WTC11 (cell line): ENCODE measurements at regions not wholly inside any gene's neighbourhood (a gene's known extent, or its start where the extent isn't known, plus 50 kb on each side); places are given as distances from the start of the nearest gene placed in this dataset.

Source experiments
- ATAC-seq: fragments of 200-7000 bp; cut with Tn5 transposase; 2 replicates; pipeline ENCODE4 v1.10.0; 2021; ENCODE audit warnings: mild to moderate bottlenecking, moderate library complexity
- CTCF ChIA-PET: fragments of 300-600 bp; sonication (Branson Sonifier 250); formaldehyde crosslinking; loops from one replicate; lab custom pipeline; 2021; ENCODE audit warnings: antibody characterized with exemption; lab: Charles Lee
- POLR2A ChIA-PET: fragments of 350-600 bp; sonication (Branson Sonifier 250); formaldehyde crosslinking; loops from one replicate; lab custom pipeline; 2021; ENCODE audit warnings: antibody characterized with exemption; lab: Charles Lee
- DNase-seq: peaks from one replicate; pipeline ENCODE4 v3.0.0; 2021; ENCODE audit warnings: low spot score
- H3K27ac Mint-ChIP-seq: 2 replicates; pipeline ENCODE4 v1.8.0; 2021; ENCODE audit warnings: mixed read lengths
- H3K27me3 Mint-ChIP-seq: 2 replicates; pipeline ENCODE4 v1.8.0; 2021; ENCODE audit warnings: low read depth, mild to moderate bottlenecking, moderate library complexity, mixed read lengths
- H3K36me3 Mint-ChIP-seq: 2 replicates; pipeline ENCODE4 v1.8.0; 2021; ENCODE audit warnings: mixed read lengths
- H3K4me1 Mint-ChIP-seq: 2 replicates; pipeline ENCODE4 v1.8.0; 2022; ENCODE audit warnings: mixed read lengths
- H3K4me3 Mint-ChIP-seq: 2 replicates; pipeline ENCODE4 v1.8.0; 2021; ENCODE audit warnings: mild to moderate bottlenecking, moderate library complexity, mixed read lengths
- H3K9me3 Mint-ChIP-seq: 2 replicates; pipeline ENCODE4 v1.8.0; 2021; ENCODE audit warnings: mixed read lengths
- FOXK1 ChIP-seq: sonication (generic); formaldehyde crosslinking; IDR thresholded peaks from 2 replicates; pipeline ENCODE4 v1.8.0; 2022; ENCODE audit warnings: mild to moderate bottlenecking, moderate library complexity, missing genetic modification reagents
- GTF2I ChIP-seq: fragments of 250-450 bp; sonication (Bioruptor Pico); conservative IDR thresholded peaks from 2 replicates; pipeline ENCODE4 v1.4.0; 2021; ENCODE audit warnings: mild to moderate bottlenecking
- MXD4 ChIP-seq: fragments of 250-450 bp; sonication (Bioruptor Pico); IDR thresholded peaks from 2 replicates; pipeline ENCODE4 v1.8.0; 2021; ENCODE audit warnings: mild to moderate bottlenecking, moderate library complexity, borderline replicate concordance
- NR1H2 ChIP-seq: sonication (generic); formaldehyde crosslinking; IDR thresholded peaks from 2 replicates; pipeline ENCODE4 v1.9.0; 2021; ENCODE audit warnings: mild to moderate bottlenecking, moderate library complexity, missing genetic modification reagents
- RORB ChIP-seq: fragments of 250-450 bp; sonication (Bioruptor Pico); IDR thresholded peaks from 2 replicates; pipeline ENCODE4 v1.9.0; 2021; ENCODE audit warnings: mild to moderate bottlenecking
- ZNF232 ChIP-seq: sonication (generic); formaldehyde crosslinking; IDR thresholded peaks from 2 replicates; pipeline ENCODE4 v1.8.0; 2022; ENCODE audit warnings: mild to moderate bottlenecking, missing genetic modification reagents
- ZNF416 ChIP-seq: fragments of 250-450 bp; sonication (Bioruptor Pico); IDR thresholded peaks from 2 replicates; pipeline ENCODE4 v1.9.0; 2021; ENCODE audit warnings: mild to moderate bottlenecking, inconsistent platforms
- TF ChIP-seq, protein P1 (sequence below): sonication (generic); formaldehyde crosslinking; IDR thresholded peaks from 2 replicates; pipeline ENCODE4 v1.8.0; 2023; ENCODE audit warnings: missing genetic modification reagents, mild to moderate bottlenecking, borderline replicate concordance
- TF ChIP-seq, protein P2 (sequence below): fragments of 250-450 bp; sonication (Bioruptor Pico); IDR thresholded peaks from 2 replicates; pipeline ENCODE4 v1.9.0; 2021; ENCODE audit warnings: mild to moderate bottlenecking, borderline replicate concordance
- TF ChIP-seq, protein P3 (sequence below): sonication (generic); formaldehyde crosslinking; conservative IDR thresholded peaks from 2 replicates; pipeline ENCODE4 v1.8.1; 2023; ENCODE audit warnings: mild to moderate bottlenecking, low read depth, missing genetic modification reagents, moderate library complexity
- TF ChIP-seq, protein P4 (sequence below): sonication (generic); formaldehyde crosslinking; IDR thresholded peaks from 2 replicates; pipeline ENCODE4 v1.8.0; 2022; ENCODE audit warnings: mild to moderate bottlenecking, missing genetic modification reagents
- TF ChIP-seq, protein P5 (sequence below): fragments of 250-450 bp; sonication (Bioruptor Pico); IDR thresholded peaks from 2 replicates; pipeline ENCODE4 v1.9.0; 2021; ENCODE audit warnings: moderate library complexity, mild to moderate bottlenecking, inconsistent platforms, borderline replicate concordance
- TF ChIP-seq, protein P6 (sequence below): sonication (generic); formaldehyde crosslinking; IDR thresholded peaks from 2 replicates; pipeline ENCODE4 v1.8.1; 2022; ENCODE audit warnings: low read depth, missing genetic modification reagents, borderline replicate concordance
- TF ChIP-seq, protein P7 (sequence below): sonication (generic); formaldehyde crosslinking; IDR thresholded peaks from 2 replicates; pipeline ENCODE4 v1.8.1; 2023; ENCODE audit warnings: mild to moderate bottlenecking, missing genetic modification reagents, borderline replicate concordance

DNA sequence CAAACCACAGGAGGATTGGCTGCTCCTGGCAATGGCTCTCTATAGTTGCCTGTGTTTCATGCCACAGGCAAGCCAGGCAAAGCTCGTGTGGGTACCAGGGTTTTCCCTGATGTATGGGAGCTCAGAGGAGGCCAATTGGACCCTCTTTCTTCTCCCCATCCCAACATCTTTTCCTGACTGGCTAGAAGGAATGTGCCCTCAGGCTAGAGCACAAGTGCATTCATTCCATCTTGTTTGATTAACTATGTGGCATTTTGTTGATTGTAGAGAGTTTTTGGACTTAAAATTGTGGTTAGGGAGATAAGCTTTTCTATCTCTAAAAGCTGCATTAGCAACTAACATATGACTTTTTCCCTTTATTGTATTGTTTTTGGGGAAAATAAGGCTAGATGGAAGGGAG, 561.3 kb downstream of the PSAT1 start (continued):
- TF ChIP-seq, protein P1, sequence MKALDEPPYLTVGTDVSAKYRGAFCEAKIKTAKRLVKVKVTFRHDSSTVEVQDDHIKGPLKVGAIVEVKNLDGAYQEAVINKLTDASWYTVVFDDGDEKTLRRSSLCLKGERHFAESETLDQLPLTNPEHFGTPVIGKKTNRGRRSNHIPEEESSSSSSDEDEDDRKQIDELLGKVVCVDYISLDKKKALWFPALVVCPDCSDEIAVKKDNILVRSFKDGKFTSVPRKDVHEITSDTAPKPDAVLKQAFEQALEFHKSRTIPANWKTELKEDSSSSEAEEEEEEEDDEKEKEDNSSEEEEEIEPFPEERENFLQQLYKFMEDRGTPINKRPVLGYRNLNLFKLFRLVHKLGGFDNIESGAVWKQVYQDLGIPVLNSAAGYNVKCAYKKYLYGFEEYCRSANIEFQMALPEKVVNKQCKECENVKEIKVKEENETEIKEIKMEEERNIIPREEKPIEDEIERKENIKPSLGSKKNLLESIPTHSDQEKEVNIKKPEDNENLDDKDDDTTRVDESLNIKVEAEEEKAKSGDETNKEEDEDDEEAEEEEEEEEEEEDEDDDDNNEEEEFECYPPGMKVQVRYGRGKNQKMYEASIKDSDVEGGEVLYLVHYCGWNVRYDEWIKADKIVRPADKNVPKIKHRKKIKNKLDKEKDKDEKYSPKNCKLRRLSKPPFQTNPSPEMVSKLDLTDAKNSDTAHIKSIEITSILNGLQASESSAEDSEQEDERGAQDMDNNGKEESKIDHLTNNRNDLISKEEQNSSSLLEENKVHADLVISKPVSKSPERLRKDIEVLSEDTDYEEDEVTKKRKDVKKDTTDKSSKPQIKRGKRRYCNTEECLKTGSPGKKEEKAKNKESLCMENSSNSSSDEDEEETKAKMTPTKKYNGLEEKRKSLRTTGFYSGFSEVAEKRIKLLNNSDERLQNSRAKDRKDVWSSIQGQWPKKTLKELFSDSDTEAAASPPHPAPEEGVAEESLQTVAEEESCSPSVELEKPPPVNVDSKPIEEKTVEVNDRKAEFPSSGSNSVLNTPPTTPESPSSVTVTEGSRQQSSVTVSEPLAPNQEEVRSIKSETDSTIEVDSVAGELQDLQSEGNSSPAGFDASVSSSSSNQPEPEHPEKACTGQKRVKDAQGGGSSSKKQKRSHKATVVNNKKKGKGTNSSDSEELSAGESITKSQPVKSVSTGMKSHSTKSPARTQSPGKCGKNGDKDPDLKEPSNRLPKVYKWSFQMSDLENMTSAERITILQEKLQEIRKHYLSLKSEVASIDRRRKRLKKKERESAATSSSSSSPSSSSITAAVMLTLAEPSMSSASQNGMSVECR (CRISPR knock-in tag) = no peak
- no peak for TF ChIP-seq RORB (CRISPR knock-in tag)
- TF ChIP-seq, protein P2, sequence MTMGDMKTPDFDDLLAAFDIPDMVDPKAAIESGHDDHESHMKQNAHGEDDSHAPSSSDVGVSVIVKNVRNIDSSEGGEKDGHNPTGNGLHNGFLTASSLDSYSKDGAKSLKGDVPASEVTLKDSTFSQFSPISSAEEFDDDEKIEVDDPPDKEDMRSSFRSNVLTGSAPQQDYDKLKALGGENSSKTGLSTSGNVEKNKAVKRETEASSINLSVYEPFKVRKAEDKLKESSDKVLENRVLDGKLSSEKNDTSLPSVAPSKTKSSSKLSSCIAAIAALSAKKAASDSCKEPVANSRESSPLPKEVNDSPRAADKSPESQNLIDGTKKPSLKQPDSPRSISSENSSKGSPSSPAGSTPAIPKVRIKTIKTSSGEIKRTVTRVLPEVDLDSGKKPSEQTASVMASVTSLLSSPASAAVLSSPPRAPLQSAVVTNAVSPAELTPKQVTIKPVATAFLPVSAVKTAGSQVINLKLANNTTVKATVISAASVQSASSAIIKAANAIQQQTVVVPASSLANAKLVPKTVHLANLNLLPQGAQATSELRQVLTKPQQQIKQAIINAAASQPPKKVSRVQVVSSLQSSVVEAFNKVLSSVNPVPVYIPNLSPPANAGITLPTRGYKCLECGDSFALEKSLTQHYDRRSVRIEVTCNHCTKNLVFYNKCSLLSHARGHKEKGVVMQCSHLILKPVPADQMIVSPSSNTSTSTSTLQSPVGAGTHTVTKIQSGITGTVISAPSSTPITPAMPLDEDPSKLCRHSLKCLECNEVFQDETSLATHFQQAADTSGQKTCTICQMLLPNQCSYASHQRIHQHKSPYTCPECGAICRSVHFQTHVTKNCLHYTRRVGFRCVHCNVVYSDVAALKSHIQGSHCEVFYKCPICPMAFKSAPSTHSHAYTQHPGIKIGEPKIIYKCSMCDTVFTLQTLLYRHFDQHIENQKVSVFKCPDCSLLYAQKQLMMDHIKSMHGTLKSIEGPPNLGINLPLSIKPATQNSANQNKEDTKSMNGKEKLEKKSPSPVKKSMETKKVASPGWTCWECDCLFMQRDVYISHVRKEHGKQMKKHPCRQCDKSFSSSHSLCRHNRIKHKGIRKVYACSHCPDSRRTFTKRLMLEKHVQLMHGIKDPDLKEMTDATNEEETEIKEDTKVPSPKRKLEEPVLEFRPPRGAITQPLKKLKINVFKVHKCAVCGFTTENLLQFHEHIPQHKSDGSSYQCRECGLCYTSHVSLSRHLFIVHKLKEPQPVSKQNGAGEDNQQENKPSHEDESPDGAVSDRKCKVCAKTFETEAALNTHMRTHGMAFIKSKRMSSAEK (CRISPR knock-in tag) = no peak

DNA sequence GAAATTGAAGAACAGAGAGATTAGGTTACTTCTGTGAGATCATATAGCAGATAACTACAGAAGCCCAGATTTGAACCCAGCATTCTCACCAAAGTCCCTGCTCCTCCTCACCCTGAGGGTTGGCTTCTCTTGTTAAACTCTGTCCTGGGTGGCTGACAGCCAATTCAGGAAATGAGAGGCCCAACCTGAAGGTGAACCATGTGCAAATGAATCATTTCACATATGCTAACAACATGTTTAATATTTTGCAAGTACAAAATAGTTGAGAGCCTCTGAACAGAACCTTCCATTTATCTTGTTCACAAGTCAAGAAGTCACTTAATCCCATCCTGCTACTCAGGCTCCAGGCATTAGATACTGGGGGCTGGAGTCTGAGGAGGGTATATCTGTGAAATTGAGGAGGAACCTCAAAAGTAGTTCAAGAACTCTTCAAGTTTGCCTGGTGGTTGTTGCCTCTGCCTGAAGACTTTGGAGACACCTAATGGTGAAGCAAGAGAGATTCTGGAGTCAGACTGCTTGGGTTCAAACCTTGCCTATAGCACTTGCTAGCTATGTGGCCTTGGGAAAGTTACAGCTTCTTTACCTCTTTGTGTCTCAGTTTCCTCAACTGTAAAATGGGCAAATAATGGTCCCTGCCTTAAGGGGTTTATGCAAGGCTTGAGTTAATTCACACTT, 564.0 kb downstream of the PSAT1 start:
- no peaks in the 10 kb centered on the region for H3K27me3 Mint-ChIP-seq
- CTCF ChIA-PET = no interaction called here
- ATAC-seq = no peak
- TF ChIP-seq ZNF232 (no peak), ZNF416 (CRISPR knock-in tag) (no peak), GTF2I (CRISPR knock-in tag) (no peak), NR1H2 (CRISPR knock-in tag) (no peak), MXD4 (no peak), FOXK1 (CRISPR knock-in tag) (no peak)
- TF ChIP-seq, protein P3, sequence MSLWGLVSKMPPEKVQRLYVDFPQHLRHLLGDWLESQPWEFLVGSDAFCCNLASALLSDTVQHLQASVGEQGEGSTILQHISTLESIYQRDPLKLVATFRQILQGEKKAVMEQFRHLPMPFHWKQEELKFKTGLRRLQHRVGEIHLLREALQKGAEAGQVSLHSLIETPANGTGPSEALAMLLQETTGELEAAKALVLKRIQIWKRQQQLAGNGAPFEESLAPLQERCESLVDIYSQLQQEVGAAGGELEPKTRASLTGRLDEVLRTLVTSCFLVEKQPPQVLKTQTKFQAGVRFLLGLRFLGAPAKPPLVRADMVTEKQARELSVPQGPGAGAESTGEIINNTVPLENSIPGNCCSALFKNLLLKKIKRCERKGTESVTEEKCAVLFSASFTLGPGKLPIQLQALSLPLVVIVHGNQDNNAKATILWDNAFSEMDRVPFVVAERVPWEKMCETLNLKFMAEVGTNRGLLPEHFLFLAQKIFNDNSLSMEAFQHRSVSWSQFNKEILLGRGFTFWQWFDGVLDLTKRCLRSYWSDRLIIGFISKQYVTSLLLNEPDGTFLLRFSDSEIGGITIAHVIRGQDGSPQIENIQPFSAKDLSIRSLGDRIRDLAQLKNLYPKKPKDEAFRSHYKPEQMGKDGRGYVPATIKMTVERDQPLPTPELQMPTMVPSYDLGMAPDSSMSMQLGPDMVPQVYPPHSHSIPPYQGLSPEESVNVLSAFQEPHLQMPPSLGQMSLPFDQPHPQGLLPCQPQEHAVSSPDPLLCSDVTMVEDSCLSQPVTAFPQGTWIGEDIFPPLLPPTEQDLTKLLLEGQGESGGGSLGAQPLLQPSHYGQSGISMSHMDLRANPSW = no peak
- TF ChIP-seq, protein P4, sequence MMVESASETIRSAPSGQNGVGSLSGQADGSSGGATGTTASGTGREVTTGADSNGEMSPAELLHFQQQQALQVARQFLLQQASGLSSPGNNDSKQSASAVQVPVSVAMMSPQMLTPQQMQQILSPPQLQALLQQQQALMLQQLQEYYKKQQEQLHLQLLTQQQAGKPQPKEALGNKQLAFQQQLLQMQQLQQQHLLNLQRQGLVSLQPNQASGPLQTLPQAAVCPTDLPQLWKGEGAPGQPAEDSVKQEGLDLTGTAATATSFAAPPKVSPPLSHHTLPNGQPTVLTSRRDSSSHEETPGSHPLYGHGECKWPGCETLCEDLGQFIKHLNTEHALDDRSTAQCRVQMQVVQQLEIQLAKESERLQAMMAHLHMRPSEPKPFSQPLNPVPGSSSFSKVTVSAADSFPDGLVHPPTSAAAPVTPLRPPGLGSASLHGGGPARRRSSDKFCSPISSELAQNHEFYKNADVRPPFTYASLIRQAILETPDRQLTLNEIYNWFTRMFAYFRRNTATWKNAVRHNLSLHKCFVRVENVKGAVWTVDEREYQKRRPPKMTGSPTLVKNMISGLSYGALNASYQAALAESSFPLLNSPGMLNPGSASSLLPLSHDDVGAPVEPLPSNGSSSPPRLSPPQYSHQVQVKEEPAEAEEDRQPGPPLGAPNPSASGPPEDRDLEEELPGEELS (CRISPR knock-in tag) = no peak
- TF ChIP-seq, protein P5, sequence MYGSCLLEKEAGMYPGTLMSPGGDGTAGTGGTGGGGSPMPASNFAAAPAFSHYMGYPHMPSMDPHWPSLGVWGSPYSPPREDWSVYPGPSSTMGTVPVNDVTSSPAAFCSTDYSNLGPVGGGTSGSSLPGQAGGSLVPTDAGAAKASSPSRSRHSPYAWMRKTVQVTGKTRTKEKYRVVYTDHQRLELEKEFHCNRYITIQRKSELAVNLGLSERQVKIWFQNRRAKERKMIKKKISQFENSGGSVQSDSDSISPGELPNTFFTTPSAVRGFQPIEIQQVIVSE (CRISPR knock-in tag) = no peak
- TF ChIP-seq, protein P6, sequence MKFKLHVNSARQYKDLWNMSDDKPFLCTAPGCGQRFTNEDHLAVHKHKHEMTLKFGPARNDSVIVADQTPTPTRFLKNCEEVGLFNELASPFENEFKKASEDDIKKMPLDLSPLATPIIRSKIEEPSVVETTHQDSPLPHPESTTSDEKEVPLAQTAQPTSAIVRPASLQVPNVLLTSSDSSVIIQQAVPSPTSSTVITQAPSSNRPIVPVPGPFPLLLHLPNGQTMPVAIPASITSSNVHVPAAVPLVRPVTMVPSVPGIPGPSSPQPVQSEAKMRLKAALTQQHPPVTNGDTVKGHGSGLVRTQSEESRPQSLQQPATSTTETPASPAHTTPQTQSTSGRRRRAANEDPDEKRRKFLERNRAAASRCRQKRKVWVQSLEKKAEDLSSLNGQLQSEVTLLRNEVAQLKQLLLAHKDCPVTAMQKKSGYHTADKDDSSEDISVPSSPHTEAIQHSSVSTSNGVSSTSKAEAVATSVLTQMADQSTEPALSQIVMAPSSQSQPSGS (CRISPR knock-in tag) = no peak
- TF ChIP-seq, protein P7, sequence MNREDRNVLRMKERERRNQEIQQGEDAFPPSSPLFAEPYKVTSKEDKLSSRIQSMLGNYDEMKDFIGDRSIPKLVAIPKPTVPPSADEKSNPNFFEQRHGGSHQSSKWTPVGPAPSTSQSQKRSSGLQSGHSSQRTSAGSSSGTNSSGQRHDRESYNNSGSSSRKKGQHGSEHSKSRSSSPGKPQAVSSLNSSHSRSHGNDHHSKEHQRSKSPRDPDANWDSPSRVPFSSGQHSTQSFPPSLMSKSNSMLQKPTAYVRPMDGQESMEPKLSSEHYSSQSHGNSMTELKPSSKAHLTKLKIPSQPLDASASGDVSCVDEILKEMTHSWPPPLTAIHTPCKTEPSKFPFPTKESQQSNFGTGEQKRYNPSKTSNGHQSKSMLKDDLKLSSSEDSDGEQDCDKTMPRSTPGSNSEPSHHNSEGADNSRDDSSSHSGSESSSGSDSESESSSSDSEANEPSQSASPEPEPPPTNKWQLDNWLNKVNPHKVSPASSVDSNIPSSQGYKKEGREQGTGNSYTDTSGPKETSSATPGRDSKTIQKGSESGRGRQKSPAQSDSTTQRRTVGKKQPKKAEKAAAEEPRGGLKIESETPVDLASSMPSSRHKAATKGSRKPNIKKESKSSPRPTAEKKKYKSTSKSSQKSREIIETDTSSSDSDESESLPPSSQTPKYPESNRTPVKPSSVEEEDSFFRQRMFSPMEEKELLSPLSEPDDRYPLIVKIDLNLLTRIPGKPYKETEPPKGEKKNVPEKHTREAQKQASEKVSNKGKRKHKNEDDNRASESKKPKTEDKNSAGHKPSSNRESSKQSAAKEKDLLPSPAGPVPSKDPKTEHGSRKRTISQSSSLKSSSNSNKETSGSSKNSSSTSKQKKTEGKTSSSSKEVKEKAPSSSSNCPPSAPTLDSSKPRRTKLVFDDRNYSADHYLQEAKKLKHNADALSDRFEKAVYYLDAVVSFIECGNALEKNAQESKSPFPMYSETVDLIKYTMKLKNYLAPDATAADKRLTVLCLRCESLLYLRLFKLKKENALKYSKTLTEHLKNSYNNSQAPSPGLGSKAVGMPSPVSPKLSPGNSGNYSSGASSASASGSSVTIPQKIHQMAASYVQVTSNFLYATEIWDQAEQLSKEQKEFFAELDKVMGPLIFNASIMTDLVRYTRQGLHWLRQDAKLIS = no peak

More for the DNA sequence above, 564.0 kb downstream of the PSAT1 start:
- H3K4me3 Mint-ChIP-seq = no peak overlapping the region
- no peak for DNase-seq
- no peaks in the 10 kb centered on the region for H3K36me3 Mint-ChIP-seq
- H3K4me1 Mint-ChIP-seq = peaks cover 11% of the 10 kb centered on the region
- H3K9me3 Mint-ChIP-seq = no peaks in the 10 kb centered on the region
- no peak overlapping the region for H3K27ac Mint-ChIP-seq
- POLR2A ChIA-PET = interaction anchor here (1.1 kb wide), 1 partner anchor 14 kb away, joined by 3 read pairs; no protein-coding TSS in a partner anchor
